ENCODE measurements at regions not wholly inside any gene's neighbourhood (a gene's known extent, or its start where the extent isn't known, plus 50 kb on each side); places are given as distances from the start of the nearest gene placed in this dataset.
"Not testable (repeated sequence)": the region's sequence is repeated elsewhere in the genome, so short reads cannot be mapped to it uniquely, and the experiment has no call there.

DNA sequence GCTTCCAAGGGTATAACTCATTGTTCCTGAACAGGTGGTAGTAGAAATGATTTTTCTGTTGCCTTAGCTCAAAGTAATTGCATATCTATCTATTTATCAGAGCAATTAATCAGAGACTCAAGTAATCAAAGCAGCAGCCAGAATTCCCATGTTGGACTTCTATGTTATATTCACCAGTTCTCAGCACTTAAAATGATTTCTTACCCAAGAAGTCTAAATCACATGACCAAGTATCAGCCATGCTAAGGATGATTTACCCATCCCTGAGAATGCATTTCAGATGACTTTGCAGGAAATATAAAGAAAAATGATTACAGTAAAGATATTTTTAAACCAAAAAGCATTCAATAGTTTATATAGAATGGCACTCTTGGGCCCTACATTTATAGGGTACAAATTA lies 352.2 kb downstream of the NUP35 start:
- ChIA-PET POLR2A (no interaction called here), CTCF (no interaction called here)
- ATAC-seq (ENCODE audit: poor library complexity) (no peak), DNase-seq (no peak)
- intact Hi-C loops (cut with DNase I, micrococcal nuclease) = no loop called here
- TF ChIP-seq, protein P1, sequence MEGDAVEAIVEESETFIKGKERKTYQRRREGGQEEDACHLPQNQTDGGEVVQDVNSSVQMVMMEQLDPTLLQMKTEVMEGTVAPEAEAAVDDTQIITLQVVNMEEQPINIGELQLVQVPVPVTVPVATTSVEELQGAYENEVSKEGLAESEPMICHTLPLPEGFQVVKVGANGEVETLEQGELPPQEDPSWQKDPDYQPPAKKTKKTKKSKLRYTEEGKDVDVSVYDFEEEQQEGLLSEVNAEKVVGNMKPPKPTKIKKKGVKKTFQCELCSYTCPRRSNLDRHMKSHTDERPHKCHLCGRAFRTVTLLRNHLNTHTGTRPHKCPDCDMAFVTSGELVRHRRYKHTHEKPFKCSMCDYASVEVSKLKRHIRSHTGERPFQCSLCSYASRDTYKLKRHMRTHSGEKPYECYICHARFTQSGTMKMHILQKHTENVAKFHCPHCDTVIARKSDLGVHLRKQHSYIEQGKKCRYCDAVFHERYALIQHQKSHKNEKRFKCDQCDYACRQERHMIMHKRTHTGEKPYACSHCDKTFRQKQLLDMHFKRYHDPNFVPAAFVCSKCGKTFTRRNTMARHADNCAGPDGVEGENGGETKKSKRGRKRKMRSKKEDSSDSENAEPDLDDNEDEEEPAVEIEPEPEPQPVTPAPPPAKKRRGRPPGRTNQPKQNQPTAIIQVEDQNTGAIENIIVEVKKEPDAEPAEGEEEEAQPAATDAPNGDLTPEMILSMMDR (IDR thresholded peaks at IDR 0.05) = no peak
- no peaks in the 10 kb centered on the region for H3K36me3 Mint-ChIP-seq (ENCODE audit: low read depth)
- Histone ChIP-seq H3K4me1 (ENCODE audit: insufficient read depth, low read length) (no peaks in the 10 kb centered on the region), H3K27me3 (ENCODE audit: control insufficient read depth in 1 of 2, insufficient read depth in 2 of 2, low read length in 2 of 2) (no peaks in the 10 kb centered on the region), H3K27ac (ENCODE audit: low read depth in 1 of 2, low read length in 2 of 2) (no peak overlapping the region), H3K4me3 (ENCODE audit: low read length) (no peak overlapping the region), H3K36me3 (ENCODE audit: insufficient read depth, low read length) (no peaks in the 10 kb centered on the region), H3K9me3 (ENCODE audit: control insufficient read depth in 1 of 2, insufficient read depth in 1 of 2, low read length in 2 of 2) (peaks cover 0 to 19% of the 10 kb centered on the region in 2 experiments)
- no peaks in the 10 kb centered on the region for H3K4me1 Mint-ChIP-seq (ENCODE audit: low read depth)
- H3K27me3 Mint-ChIP-seq = no peaks in the 10 kb centered on the region
- H3K27ac Mint-ChIP-seq = no peak overlapping the region
- H3K9me3 Mint-ChIP-seq = peaks cover 5% of the 10 kb centered on the region
- no peak overlapping the region for H3K4me3 Mint-ChIP-seq

DNA sequence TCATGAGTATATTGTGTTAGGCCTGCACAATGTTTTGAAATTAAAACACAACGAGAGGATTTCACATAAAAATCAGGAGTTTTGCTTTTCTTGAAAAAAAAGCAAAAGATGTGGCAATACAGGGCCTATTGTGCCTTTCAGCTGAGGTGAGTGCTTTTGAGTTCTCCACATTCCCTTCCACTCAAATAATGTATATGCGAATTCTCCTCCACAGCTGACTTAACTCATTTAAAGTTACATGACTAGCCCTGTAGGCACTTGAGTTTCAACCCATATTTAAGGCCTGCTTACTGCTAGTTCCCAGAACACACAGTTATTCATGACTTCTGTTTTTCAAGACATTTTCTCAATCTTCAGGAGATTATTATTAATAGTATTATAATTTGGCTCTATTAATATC lies 353.1 kb downstream of the NUP35 start:
- Histone ChIP-seq H3K4me3 (ENCODE audit: low read length) (no peak overlapping the region), H3K36me3 (ENCODE audit: insufficient read depth, low read length) (no peaks in the 10 kb centered on the region), H3K27ac (ENCODE audit: low read depth in 1 of 2, low read length in 2 of 2) (no peak overlapping the region), H3K4me1 (ENCODE audit: insufficient read depth, low read length) (no peaks in the 10 kb centered on the region), H3K9me3 (ENCODE audit: control insufficient read depth in 1 of 2, insufficient read depth in 1 of 2, low read length in 2 of 2) (peaks cover 0 to 12% of the 10 kb centered on the region in 2 experiments), H3K27me3 (ENCODE audit: control insufficient read depth in 1 of 2, insufficient read depth in 2 of 2, low read length in 2 of 2) (no peaks in the 10 kb centered on the region)
- ATAC-seq (ENCODE audit: poor library complexity) (no peak), DNase-seq (no peak)
- H3K27me3 Mint-ChIP-seq = no peaks in the 10 kb centered on the region
- H3K4me1 Mint-ChIP-seq (ENCODE audit: low read depth) = no peaks in the 10 kb centered on the region
- ChIA-PET POLR2A (no interaction called here), CTCF (no interaction called here)
- peaks cover 9% of the 10 kb centered on the region for H3K9me3 Mint-ChIP-seq
- intact Hi-C loops (cut with DNase I, micrococcal nuclease) = no loop called here
- no peak overlapping the region for H3K27ac Mint-ChIP-seq
- no peak overlapping the region for H3K4me3 Mint-ChIP-seq
- TF ChIP-seq, protein P1 (IDR thresholded peaks at IDR 0.05) = no peak
- no peaks in the 10 kb centered on the region for H3K36me3 Mint-ChIP-seq (ENCODE audit: low read depth)

DNA sequence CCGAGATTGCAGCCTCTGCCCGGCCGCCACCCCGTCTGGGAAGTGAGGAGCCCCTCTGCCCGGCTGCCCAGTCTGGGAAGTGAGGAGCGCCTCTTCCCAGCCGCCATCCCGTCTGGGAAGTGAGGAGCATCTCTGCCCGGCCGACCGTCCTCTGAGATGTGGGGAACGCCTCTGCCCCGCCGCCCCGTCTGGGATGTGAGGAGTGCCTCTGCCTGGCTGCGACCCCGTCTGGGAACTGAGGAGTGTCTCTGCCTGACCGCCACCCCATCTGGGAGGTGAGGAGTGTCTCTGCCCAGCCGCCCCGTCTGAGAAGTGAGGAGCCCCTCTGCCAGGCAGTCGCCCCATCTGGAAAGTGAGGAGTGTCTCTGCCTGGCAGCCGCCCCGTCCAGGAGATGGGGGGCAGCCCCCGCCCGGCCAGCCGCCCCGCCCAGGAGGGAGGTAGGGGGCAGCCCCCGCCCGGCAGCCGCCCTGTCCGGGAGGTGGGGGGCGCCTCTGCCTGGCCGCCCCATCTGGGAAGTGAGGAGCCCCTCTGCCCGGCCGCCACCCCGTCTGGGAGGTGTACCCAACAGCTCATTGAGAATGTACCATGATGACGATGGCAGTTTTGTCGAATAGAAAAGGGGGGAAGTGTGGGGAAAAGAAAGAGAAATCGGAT lies 354.8 kb downstream of the NUP35 start:
- ATAC-seq (ENCODE audit: poor library complexity); intact Hi-C loops (cut with DNase I, micrococcal nuclease); H3K4me3 Mint-ChIP-seq; H3K27me3 Mint-ChIP-seq; H3K27ac Mint-ChIP-seq; H3K27ac ChIP-seq (ENCODE audit: low read depth in 1 of 2, low read length in 2 of 2); H3K4me1 Mint-ChIP-seq (ENCODE audit: low read depth); H3K4me1 ChIP-seq (ENCODE audit: insufficient read depth, low read length); H3K36me3 Mint-ChIP-seq (ENCODE audit: low read depth); DNase-seq; POLR2A ChIA-PET; H3K36me3 ChIP-seq (ENCODE audit: insufficient read depth, low read length); H3K27me3 ChIP-seq (ENCODE audit: control insufficient read depth in 1 of 2, insufficient read depth in 2 of 2, low read length in 2 of 2); CTCF ChIA-PET; H3K4me3 ChIP-seq (ENCODE audit: low read length): not testable (repeated sequence)
- peaks cover 13% of the 10 kb centered on the region for H3K9me3 Mint-ChIP-seq
- peaks cover 0 to 12% of the 10 kb centered on the region in 2 experiments for H3K9me3 ChIP-seq (ENCODE audit: control insufficient read depth in 1 of 2, insufficient read depth in 1 of 2, low read length in 2 of 2)

DNA sequence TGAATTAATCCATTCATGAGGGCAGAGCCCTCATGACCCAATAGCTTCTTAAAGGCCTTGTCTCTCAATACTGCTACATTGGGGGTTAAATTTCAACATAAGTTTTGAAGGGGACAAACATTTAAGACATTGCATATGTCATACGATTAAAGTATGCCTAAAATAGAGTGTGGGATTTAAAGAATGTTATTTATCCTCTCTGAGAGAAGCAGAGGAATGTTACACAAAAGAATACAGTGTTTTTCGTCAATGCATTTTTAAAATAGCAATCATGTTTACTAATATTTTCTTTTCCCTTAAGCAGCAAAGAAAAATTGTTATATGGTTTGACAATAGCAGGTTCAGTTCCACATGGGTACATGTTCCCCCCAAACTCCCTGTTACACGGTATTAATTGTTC lies 363.1 kb downstream of the NUP35 start:
- DNase-seq (no peak), ATAC-seq (ENCODE audit: poor library complexity) (no peak)
- Histone ChIP-seq H3K4me1 (ENCODE audit: insufficient read depth, low read length) (no peaks in the 10 kb centered on the region), H3K36me3 (ENCODE audit: insufficient read depth, low read length) (no peaks in the 10 kb centered on the region), H3K9me3 (ENCODE audit: control insufficient read depth in 1 of 2, insufficient read depth in 1 of 2, low read length in 2 of 2) (no peaks in the 10 kb centered on the region), H3K4me3 (ENCODE audit: low read length) (no peak overlapping the region), H3K27ac (ENCODE audit: low read depth in 1 of 2, low read length in 2 of 2) (no peak overlapping the region), H3K27me3 (ENCODE audit: control insufficient read depth in 1 of 2, insufficient read depth in 2 of 2, low read length in 2 of 2) (no peaks in the 10 kb centered on the region)
- H3K27me3 Mint-ChIP-seq = no peaks in the 10 kb centered on the region
- CTCF ChIA-PET = no interaction called here
- POLR2A ChIA-PET = no interaction called here
- H3K9me3 Mint-ChIP-seq = peaks cover 7% of the 10 kb centered on the region
- no peak overlapping the region for H3K4me3 Mint-ChIP-seq
- H3K36me3 Mint-ChIP-seq (ENCODE audit: low read depth) = no peaks in the 10 kb centered on the region
- TF ChIP-seq, protein P1 (IDR thresholded peaks at IDR 0.05) = no peak
- H3K4me1 Mint-ChIP-seq (ENCODE audit: low read depth) = no peaks in the 10 kb centered on the region
- H3K27ac Mint-ChIP-seq = no peak overlapping the region
- intact Hi-C loops (cut with DNase I, micrococcal nuclease) = no loop called here
